ENCODE measurements at regions not wholly inside any gene's neighbourhood (a gene's known extent, or its start where the extent isn't known, plus 50 kb on each side); places are given as distances from the start of the nearest gene placed in this dataset.

DNA sequence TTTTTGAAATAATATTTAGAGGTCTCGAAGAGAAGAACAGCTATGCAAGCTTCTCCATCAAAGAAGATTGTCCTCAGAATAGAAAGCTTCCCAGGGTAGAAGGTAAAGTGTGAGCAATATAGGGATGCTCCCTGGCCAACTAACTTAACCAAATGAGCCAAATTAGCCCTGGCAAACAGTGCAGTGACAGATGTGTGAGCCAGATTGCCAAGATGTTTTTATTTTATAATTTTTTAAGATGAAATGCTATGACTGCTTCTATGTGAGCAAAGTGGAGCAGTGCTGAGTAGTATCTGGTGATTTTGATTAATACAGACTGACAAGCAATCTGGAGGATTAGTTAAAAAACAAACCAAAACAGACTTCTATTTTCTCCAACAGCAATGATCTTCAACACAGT lies 202.1 kb downstream of the NOVA1 start:
- no peak for DNase-seq (ENCODE audit: low spot score)

- peak; percentile 60 for DNase-seq (ENCODE audit: low spot score)
Observed at GRCh38 chr14:26394150-26394810, 203.6 kb downstream of the NOVA1 start.

DNA sequence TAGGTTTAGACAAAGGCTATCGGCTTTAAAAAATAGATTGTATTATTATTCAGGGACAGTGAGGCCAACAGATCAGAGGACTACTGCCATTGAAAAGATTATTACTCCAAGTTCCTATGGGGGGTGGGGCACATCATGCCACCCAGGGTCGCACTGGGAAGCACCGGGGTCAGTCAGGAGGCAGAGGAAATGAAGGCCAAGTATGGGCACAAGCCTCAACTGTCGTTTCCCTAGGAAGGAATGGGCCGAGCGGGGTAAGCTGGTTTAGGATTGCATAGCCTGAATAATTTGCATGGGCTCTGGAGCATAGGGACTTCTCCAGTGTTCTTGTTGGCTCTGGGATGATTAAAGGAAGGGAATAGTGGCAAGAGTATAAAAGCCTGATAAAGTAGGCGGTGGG lies 205.3 kb downstream of the NOVA1 start:
- no peak for DNase-seq (ENCODE audit: low spot score)

- DNase-seq (ENCODE audit: low spot score), result no peak
Observed at GRCh38 chr14:26389646-26390508, 208.0 kb downstream of the NOVA1 start.

- DNase-seq (ENCODE audit: low spot score), result no peak
Observed at GRCh38 chr14:26385310-26385709, 212.5 kb downstream of the NOVA1 start.

DNA sequence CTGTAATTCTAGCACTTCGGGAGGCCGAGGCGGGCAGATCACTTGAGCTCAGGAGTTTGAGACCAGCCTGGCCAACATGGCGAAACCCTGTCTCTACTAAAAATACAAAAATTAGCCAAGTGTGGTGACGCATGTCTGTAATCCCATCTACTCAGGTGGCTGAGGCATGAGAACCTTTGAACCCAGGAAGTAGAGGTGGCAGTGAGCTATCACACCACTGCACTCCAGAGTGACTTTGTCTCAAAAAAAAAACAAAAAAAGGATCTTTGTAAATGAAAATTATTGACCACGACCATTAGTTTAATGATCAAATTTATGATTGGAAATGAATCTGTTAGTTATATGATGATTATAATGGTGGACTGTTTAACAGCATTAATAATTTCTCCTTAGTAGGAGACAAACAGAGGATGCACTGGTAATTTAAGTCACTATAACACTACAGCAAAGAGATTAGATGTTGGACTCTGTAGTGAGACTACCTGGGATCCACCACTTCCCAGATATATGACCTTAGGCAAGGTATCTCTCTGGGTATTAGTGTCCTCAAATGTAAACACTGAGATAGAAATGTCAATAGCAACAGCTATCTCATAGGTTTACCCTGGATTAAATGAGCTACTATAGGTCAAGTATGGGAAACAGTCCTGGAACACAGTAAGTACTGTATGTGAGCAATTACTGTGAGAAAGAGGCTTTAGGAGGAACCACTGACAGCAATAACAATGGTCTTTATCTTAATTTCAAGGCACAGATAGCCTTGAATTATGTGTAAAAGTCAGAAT lies 214.7 kb downstream of the NOVA1 start:
- DNase-seq (ENCODE audit: low spot score), result no peak

DNA sequence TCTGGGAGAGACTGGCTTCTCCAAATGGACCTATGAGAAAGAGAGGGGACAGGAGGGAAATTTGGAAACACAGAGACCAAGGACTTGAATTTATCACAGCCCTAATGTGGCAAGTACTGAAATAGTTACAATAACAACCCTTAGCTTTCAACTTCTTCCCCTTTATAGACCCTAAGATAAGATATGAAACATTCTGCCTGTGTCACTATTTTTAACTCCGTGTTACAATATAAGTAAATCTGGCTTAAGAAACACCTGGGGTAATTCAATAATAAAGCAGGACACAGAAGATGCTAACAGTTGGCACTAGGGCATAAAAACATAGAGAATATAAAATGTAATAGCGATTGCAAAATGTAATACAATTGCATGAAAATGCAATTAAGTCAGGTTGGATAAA lies 216.4 kb downstream of the NOVA1 start:
- no peak for DNase-seq (ENCODE audit: low spot score)

GRCh38 chr14:26380637-26381036 lies 217.2 kb downstream of the NOVA1 start:
- DNase-seq (ENCODE audit: low spot score), result no peak

- DNase-seq (ENCODE audit: low spot score), result no peak
Observed at GRCh38 chr14:26379951-26380350, 217.9 kb downstream of the NOVA1 start.

DNA sequence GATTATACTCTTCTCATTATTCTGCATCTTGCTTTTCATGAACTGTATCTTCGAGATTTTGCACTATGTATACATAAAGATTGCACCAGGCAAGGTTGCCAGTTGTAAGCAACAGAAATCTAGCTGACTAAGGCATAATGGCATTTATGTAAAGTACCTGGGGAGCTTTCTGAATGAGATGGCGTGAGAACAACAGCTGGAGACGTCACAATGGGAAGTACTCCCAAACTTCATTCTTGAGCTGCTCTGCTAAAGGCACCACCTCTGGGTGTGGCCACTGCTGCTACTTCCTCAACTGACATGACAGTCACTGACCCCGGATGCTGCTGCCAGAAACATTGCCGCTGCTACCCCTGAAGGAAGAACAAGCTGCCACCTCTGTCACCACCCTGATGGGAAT lies 220.7 kb downstream of the NOVA1 start:
- DNase-seq (ENCODE audit: low spot score), result no peak

GRCh38 chr14:26370115-26370514 lies 227.7 kb downstream of the NOVA1 start:
- DNase-seq (ENCODE audit: low spot score), result no peak

- DNase-seq (ENCODE audit: low spot score), result no peak
Observed at GRCh38 chr14:26363689-26364088, 234.1 kb downstream of the NOVA1 start.

DNA sequence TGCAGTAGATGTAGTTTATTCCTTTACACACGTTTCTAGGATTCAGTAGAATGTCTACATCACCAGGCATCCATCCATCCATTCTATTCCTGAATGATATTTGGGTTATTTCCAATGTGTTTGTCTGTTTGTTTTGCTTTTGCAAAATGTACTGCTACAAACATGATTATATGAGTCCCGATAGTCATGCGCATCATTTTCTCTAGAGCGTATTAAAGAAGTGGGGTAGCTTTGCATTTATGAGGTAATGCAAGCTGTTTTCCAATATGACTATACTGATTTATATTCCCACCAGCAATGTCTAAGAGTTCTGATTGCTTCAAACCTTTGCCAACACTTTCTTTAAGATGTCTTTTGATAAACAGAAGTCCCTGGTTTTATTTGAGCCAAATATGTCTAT lies 253.2 kb downstream of the NOVA1 start:
- DNase-seq (ENCODE audit: low spot score), result no peak

DNA sequence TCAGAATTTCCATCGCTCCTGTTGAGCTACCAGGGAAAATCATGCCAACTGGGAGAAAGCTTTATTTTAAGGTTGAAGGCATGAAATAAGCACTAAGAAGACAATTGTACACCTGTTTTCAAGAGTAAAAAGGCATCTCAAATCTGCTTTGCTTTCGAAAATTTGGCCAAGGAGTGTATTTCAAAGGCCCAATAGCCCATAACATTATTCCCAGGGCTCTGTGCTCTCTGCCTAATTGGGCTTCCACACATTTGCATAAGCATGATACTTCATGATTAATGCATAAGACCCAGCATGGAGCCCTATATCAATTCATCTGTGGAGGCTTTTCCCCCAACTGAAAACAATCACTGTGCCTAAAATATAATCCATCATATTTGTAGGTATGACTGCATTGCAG lies 258.5 kb downstream of the NOVA1 start:
- DNase-seq (ENCODE audit: low spot score), result no peak

DNA sequence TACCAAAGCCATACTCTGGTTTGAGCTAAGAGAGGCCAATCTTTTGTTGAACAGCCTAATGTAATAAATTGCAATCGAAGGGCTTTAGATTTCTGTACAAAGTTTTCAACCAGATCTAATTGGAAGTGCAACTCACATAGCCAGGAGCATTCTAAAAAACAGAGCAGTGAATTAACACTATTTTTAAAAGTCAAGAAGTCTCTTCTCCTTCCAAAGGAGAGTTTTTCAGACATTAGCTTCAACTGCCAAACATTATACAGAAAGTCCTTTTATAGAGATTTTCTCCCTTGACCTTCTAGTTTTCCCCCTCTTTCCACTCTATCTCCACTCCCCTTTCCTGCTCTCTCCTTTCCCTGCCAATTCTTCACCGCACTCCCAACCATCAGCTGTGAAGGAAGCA lies 259.6 kb downstream of the NOVA1 start:
- DNase-seq (ENCODE audit: low spot score), result peak; percentile 16

- DNase-seq (ENCODE audit: low spot score), result no peak
Observed at GRCh38 chr14:26334288-26334687, 263.5 kb downstream of the NOVA1 start.

- DNase-seq (ENCODE audit: low spot score), result no peak
Observed at GRCh38 chr14:26332966-26333365, 264.9 kb downstream of the NOVA1 start.

GRCh38 chr14:26330982-26331381 lies 266.9 kb downstream of the NOVA1 start:
- DNase-seq (ENCODE audit: low spot score), result no peak

DNA sequence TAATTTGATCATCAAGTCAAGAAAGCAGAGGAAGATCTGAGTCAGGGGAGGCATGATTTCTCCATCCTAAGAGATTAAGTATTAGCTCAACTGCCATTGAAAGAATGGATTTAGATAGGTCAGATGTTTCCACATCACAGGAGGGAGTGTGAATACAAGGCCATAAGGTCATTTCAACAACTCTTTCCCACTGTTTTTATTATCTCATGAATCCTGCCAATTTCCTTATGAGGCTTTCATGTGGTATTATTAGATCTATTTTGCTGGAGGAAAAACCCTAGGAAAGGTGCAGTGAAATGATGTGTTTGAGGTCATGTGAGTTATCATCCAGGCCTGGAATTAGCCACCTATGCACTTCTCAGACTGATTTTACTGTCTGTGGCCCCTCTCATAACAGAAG lies 269.0 kb downstream of the NOVA1 start:
- no peak for DNase-seq (ENCODE audit: low spot score)

- no peak for DNase-seq (ENCODE audit: low spot score)
Observed at GRCh38 chr14:26323869-26324268, 274.0 kb downstream of the NOVA1 start.

- no peak for DNase-seq (ENCODE audit: low spot score)
Observed at GRCh38 chr14:26320886-26321285, 276.9 kb downstream of the NOVA1 start.

DNA sequence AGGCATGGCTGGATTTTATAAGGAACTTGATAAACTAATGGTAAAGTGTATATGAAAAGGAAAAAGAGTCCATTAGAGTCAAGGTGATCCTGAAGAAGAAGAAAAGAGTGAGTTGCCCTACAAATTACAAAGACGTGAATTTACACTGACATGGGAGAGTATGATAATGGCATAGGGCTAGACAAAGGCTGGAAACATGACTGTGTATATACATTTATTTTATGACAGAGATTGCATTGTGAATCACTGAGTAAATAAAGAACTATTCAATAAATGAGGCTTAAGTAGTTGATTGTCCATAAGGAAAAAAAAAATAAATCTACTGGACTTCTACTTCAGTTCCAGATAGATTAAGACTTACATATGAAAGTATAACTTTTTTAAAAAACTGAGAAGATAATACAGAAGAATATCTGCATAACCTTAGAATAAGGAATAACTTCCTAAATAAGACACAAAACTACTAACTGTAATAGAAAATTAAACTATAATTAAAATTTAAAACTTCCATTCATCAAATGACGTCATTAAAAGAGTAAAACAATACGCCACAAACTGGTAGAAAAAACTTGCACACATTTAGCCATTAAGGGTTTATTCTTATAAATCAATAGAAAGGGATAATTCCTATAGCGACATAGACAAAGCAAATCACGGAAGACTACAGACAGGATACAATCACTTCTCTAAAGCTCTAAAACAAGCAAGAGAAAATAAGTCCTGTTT lies 278.5 kb downstream of the NOVA1 start:
- DNase-seq (ENCODE audit: low spot score), result no peak
